Activated CD8-positive, alpha-beta memory T cell treated with anti-CD3 and anti-CD28 coated beads, Interleukin-2, amount 50 U/mL, for 1 hour (primary cell): ENCODE measurements at regions not wholly inside any gene's neighbourhood (a gene's known extent, or its start where the extent isn't known, plus 50 kb on each side); places are given as distances from the start of the nearest gene placed in this dataset.
"Not testable (repeated sequence)": the region's sequence is repeated elsewhere in the genome, so short reads cannot be mapped to it uniquely, and the experiment has no call there.

Experiments used
- DNase-seq: peaks from one replicate; pipeline ENCODE4 v3.0.0-alpha.2; 2020; ENCODE audit errors: extremely low read depth

- DNase-seq: no peak
Measured at GRCh38 chr12:131539381-131539780, 171.5 kb upstream of the SFSWAP start.

GRCh38 chr12:131540138-131540623 lies 170.7 kb upstream of the SFSWAP start:
- DNase-seq: no peak

GRCh38 chr12:131541512-131541911 lies 169.4 kb upstream of the SFSWAP start:
- DNase-seq: not testable (repeated sequence)

GRCh38 chr12:131542351-131542750 lies 168.5 kb upstream of the SFSWAP start:
- DNase-seq: no peak

GRCh38 chr12:131543040-131543439 lies 167.8 kb upstream of the SFSWAP start:
- no peak for DNase-seq

DNA sequence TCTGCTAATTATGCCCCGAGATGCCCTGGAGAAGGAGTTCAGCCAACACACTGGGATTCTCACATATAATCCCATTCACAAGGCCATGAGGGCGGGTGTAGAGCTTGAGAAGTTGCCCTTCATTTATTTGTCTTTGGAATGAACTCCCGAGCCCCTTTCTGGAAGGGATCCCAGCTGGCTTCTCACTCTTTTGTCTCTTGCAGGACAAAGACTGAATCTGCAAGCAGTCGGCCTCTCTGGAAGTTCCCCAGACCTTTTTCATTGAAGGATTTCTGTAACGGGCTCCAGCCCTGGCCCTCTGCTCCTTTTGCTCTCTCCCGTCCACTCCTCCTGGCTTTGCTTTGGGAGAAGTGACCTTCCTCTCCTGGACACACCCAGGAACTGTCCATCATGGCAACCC lies 163.3 kb upstream of the SFSWAP start:
- no peak for DNase-seq

GRCh38 chr12:131550121-131550520 lies 160.8 kb upstream of the SFSWAP start:
- no peak for DNase-seq

GRCh38 chr12:131551675-131552491 lies 159.0 kb upstream of the SFSWAP start:
- no peak for DNase-seq

DNA sequence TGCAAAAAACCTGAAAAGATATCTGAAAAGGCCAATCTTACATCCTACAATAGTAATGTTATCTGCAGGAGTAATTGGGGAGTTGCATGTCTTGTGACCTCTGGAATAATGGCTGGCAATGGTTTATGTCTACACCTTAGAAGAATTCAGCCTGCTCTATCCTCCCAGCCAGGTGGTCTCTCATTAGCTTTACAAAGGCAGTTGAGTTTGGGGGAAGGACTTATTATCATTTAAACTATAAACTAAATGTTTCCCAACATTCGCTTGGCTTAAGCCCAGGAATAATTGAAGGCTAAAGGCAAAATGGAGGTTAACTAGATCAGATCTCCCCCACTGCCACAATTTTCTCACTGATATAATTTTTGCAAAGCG lies 158.4 kb upstream of the SFSWAP start:
- DNase-seq: no peak

DNA sequence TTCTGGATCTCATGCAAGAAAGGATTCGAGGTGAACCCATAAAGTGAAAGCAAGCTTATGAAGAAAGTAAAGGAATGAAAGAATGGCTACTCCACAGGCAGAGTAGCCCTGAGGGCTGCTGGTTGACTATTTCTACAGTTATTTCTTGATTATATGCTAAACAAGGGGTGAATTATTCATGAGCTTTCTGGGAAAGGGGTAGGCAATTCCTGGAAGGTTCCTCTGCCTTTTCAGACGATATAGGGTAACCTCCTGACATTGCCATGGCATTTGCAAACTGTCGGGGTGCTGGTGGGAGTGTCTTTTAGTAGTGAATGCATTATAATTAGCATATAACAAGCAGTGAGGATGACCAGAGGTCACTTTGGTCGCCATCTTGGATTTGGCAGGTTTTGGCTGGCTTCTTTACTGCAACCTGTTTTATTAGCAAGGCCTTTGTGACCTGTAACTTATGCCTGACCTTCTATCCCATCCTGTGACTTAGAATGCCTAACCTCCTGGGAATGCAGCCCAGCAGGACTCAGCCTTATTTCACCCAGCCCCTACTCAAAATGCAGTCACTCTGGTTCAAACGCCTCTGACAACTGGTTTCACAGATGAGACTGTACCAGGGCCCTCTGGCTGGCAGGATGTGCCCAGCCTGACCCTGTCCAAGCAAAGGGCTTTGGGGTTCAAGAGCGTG lies 157.7 kb upstream of the SFSWAP start:
- no peak for DNase-seq

DNA sequence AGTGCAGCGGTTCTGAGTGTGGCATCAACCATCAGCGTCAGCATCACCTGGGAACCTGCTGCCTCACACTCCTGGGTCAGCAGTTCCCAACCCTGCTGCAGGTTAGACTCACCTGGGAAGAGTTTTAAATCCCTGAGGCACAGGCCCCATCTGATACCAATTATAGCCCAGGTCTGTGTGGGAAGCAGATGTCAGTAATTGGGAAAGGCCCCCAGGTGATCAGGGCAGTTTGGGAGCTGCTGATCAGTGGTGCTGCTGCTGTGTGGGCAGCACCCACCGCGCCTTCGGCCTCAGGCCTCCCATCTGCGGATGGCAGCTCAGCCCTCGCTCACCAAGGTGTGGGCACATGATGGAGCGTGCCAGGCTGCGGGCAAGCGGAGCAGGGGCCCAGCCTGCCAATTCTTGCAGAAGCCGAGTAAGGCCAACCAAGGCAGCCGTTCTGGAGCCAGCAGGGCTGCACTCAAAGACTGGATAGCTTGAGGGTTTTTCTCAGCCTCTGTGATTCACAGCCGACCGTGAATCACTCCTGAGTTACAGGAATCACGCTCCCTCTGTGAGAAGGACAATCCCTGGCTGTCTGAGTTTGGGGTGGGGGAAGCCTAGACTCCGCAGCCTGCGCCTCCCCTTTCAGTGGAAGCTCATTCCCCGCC lies 155.6 kb upstream of the SFSWAP start:
- DNase-seq: no peak

DNA sequence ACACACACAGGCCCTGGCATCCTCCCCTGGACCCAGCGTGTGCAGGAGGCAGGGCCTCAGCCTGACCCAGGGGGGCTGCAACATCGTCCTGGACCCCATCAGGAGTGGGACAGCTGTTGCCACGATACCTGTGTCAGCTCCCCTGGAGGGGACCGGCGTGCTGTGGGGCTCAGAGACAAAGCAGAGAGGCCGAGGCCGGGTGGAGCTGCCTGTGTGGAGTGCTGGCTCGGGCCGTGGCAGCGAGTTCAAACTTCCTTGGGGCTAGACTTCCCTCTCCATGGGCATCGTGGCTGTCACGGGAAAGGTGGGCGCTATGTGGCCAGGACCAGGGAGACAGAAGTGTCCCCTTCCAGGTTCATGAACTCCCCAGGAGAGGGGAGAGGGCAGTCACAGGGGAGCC lies 155.0 kb upstream of the SFSWAP start:
- DNase-seq: no peak

- no peak for DNase-seq
Measured at GRCh38 chr12:131557078-131557709, 153.7 kb upstream of the SFSWAP start.

DNA sequence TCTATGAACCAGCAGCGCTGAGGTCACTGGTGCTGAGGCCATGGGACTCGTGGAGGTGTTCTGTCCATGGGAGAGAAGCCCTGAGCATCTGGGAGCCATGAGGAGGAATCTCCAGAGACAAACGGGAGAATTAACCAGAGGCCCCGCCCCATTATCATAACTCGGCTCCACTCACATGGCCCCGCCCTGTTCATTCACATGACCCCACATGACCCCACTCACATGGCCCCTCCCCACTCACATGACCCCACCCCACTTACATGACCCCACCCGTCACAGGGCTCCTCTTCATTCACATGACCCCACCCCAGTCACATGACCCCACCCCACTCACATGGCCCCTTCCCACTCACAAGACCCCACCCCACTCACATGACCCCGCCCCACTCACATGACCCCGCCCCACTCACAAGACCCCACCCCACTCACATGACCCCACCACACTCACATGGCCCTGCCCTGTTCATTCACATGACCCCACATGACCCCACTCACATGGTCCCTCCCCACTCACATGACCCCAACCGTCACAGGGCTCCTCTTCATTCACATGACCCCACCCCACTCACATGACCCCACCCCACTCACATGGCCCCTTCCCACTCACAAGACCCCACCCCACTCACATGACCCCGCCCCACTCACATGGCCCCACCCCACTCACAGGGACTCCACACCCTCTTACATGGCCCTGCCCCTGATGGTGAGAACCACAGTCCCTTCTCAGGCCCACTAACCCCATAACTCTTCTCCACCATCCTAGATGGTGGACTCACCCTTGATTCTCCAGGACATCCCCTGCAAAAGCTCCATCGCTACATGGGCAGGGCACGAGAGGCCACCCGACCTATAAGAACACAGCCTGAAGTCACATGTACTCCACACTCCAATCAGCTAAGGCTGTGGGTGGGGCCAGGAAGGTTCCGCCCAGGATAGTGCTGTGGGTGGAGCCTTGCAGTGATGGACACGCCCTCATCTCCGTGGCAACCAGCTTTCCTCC lies 151.1 kb upstream of the SFSWAP start:
- DNase-seq: no peak

- no peak for DNase-seq
Measured at GRCh38 chr12:131561051-131561450, 149.8 kb upstream of the SFSWAP start.

- no peak for DNase-seq
Measured at GRCh38 chr12:131561891-131562684, 148.8 kb upstream of the SFSWAP start.

GRCh38 chr12:131564138-131564727 lies 146.7 kb upstream of the SFSWAP start:
- not testable (repeated sequence) for DNase-seq

- DNase-seq: no peak
Measured at GRCh38 chr12:131564845-131565244, 146.0 kb upstream of the SFSWAP start.

DNA sequence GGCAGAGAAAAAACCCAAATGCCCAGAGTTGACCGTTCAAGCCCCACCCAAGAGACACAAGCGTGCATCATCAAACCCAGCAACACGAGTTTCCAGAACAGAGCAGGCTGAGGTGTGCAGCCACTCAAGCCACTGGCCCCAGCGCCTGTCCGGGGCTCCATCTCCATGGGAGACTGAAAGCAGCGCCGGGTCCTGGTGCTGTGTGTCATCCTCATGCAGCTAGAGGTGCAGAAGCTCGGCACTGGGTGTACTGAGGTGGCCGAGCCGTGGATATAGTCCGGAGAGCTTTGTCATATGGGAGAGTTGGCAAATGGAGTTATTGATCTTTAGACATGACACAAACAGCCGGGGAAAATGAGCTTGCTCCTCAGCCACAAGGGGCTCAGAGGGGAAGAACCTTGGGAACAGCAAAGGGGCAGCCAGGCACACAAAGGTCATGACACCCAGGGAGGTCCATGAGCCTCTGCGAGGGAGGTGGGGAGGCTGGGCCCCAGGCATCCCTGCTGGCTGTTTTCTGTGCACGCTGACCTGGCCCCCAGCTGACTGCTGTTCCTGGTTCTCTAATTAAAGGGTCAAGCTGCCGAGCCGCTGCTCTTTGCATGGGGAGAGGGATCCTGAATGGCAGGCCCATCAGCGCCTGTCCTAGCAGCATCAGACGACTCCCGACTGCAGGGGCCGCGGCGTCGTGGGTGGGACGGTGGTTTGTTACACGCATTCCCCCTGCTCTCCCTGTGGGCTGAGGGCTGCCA lies 145.4 kb upstream of the SFSWAP start:
- DNase-seq: no peak
